GM12873 (cell line): ENCODE measurements at regions not wholly inside any gene's neighbourhood (a gene's known extent, or its start where the extent isn't known, plus 50 kb on each side); places are given as distances from the start of the nearest gene placed in this dataset.

Source experiments
- TF ChIP-seq, protein P1 (sequence below): IDR thresholded peaks from 2 replicates; pipeline ENCODE4 v1.5.1; 2012; ENCODE audit warnings: low read depth, mild to moderate bottlenecking, moderate library complexity, low read length, control low read depth; ENCODE audit not compliant: insufficient read depth; ENCODE audit errors: missing control alignments

GRCh38 chr6:169846286-169847056, 95.0 kb downstream of the ERMARD start:
- TF ChIP-seq, protein P1, sequence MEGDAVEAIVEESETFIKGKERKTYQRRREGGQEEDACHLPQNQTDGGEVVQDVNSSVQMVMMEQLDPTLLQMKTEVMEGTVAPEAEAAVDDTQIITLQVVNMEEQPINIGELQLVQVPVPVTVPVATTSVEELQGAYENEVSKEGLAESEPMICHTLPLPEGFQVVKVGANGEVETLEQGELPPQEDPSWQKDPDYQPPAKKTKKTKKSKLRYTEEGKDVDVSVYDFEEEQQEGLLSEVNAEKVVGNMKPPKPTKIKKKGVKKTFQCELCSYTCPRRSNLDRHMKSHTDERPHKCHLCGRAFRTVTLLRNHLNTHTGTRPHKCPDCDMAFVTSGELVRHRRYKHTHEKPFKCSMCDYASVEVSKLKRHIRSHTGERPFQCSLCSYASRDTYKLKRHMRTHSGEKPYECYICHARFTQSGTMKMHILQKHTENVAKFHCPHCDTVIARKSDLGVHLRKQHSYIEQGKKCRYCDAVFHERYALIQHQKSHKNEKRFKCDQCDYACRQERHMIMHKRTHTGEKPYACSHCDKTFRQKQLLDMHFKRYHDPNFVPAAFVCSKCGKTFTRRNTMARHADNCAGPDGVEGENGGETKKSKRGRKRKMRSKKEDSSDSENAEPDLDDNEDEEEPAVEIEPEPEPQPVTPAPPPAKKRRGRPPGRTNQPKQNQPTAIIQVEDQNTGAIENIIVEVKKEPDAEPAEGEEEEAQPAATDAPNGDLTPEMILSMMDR: no peak

DNA sequence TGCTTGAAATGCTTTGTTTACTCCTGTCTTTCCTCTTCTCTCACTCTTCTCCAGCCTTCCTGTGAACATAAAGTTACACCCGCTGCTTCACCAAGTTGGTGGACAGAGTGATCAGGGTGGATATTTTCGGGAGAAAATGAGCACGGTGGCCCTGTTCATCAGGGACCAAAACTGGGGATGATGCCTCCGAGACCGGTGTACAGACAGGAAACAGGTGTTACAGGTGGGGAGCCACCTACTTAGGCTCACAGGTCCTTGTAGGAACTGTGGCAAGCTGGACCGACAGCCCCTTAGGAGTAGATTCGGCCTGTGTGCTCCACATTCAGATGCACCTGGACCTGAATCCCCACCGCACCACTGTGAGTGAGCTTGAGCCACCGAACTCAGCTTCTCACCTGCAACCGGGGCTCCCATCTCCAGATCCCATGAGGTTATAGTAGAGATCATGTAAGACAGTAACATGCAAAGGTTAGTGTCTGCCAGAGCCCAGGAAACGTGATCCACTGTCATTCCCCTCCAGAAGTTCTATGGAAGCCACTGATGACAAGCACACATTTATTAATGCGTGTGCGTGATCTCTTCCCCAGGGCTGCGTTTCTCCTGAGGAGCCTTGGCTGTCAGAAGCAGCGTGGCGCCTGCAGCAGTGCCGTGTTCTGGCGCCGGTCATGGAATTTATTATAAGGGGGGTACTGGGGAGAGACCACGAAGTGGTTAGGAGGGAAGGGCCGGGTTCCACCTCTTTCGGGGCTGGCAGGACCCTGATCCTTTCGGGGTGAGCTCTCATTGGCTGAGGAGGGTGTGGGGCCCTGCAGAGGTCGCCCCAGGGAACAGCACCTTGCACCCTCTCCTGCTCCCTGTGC, 94.2 kb downstream of the ERMARD start:
- TF ChIP-seq, protein P1: no peak

DNA sequence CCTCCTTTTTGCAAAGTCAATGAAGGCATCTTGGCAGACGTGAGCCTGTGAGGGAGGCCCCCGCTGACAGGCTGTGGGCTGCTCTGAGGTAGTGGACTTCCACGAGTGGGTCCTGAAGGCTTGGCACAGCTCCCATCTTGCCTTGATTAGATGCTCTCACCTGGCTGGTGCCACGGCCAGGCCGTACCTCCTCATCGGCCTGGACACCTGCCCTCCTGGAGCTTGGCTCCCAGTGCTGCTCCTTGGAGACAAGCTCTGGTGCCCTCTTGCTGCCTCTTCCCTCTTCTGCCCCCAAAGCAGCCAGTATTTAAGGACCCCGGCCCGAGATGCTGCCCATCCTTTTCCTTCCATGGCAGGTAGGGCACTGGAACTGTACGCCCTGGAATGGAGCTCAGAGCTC, 93.5 kb downstream of the ERMARD start:
- TF ChIP-seq, protein P1: no peak

- TF ChIP-seq, protein P1: no peak
Observed at GRCh38 chr6:169843991-169844390, 92.6 kb downstream of the ERMARD start.

DNA sequence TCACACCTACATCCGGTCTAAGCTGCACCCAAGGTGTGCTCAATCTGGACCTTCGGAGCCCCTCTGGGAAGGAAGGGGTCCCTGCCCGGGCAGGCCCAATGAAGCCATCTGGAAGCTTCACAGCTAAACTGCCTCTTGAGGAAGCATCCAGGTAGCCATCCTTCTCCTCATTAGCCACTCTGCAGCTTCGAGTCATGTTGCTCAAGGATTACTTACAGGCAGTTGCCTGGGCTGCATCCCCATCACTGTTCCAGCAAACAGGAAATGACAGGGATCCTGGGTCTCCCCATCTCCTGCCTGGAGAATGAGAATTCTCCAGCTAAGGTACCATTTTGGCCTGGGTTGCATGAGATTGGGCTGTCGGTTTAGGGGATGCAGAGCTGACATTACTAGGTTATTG, 91.7 kb downstream of the ERMARD start:
- TF ChIP-seq, protein P1: no peak

DNA sequence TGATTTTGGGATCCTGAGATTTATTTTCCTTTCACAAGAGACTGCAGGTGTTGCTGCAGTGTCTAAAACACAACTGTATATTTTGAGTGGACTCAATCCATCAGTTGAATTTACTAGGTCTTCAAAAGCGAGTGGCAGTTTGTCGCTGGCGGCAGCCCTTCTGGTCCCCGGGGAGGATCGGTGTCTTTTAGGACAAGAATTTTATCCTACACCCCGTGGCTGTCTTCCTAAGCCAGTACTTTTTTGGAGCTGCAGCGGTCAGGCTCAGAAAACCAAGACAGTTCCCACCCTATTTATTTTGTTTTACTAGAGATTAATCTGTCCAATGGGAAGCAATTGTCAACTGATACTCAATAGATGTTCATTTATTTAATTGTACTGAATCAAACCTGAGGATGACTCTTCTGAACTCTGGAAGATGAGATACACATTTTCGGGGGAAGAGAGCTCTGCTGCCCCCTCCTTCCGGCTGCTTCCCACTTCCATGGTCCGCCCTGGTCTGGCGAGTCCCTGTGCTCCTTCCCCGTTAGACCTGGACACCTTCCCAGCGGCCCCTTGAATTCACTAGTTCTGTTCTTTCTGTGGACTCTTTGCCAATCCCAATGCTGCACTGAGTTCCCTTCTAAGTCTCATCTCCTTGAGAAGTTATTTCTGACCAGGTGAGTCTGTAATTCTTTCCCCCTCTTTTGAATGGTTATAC, 90.6 kb downstream of the ERMARD start:
- TF ChIP-seq, protein P1: no peak

DNA sequence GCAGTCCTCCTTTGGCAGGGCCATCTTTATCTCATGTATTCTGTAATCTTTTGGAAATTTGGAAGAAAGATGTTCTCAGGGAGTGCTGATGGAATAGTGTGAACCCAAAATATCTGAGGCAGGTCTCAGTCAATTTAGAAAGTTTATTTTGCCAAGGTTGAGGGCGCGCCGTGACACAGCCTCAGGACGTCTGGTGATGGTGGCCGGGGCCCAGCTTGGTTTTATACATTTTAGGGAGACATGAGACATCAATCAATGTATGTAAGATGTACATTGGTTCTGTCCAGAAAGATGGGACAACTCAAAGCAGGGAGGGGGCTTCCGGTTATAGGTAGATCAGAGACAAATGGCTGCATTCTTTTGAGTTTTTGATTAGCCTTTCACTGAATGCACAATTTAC, 89.8 kb downstream of the ERMARD start:
- TF ChIP-seq, protein P1: no peak
